WTC11 (cell line): ENCODE measurements at regions not wholly inside any gene's neighbourhood (a gene's known extent, or its start where the extent isn't known, plus 50 kb on each side); places are given as distances from the start of the nearest gene placed in this dataset.

Experiments used
- ATAC-seq: fragments of 200-7000 bp; cut with Tn5 transposase; 2 replicates; pipeline ENCODE4 v1.10.0; 2021; ENCODE audit warnings: mild to moderate bottlenecking, moderate library complexity
- CTCF ChIA-PET: fragments of 300-600 bp; sonication (Branson Sonifier 250); formaldehyde crosslinking; loops from one replicate; lab custom pipeline; 2021; ENCODE audit warnings: antibody characterized with exemption; lab: Charles Lee
- POLR2A ChIA-PET: fragments of 350-600 bp; sonication (Branson Sonifier 250); formaldehyde crosslinking; loops from one replicate; lab custom pipeline; 2021; ENCODE audit warnings: antibody characterized with exemption; lab: Charles Lee
- DNase-seq: peaks from one replicate; pipeline ENCODE4 v3.0.0; 2021; ENCODE audit warnings: low spot score
- H3K27ac Mint-ChIP-seq: 2 replicates; pipeline ENCODE4 v1.8.0; 2021; ENCODE audit warnings: mixed read lengths
- H3K27me3 Mint-ChIP-seq: 2 replicates; pipeline ENCODE4 v1.8.0; 2021; ENCODE audit warnings: low read depth, mild to moderate bottlenecking, moderate library complexity, mixed read lengths
- H3K36me3 Mint-ChIP-seq: 2 replicates; pipeline ENCODE4 v1.8.0; 2021; ENCODE audit warnings: mixed read lengths
- H3K4me1 Mint-ChIP-seq: 2 replicates; pipeline ENCODE4 v1.8.0; 2022; ENCODE audit warnings: mixed read lengths
- H3K4me3 Mint-ChIP-seq: 2 replicates; pipeline ENCODE4 v1.8.0; 2021; ENCODE audit warnings: mild to moderate bottlenecking, moderate library complexity, mixed read lengths
- H3K9me3 Mint-ChIP-seq: 2 replicates; pipeline ENCODE4 v1.8.0; 2021; ENCODE audit warnings: mixed read lengths
- CBFB ChIP-seq: sonication (generic); formaldehyde crosslinking; IDR thresholded peaks from 2 replicates; pipeline ENCODE4 v1.8.1; 2022; ENCODE audit warnings: mild to moderate bottlenecking, low read depth, missing genetic modification reagents
- CREB1 ChIP-seq: sonication (generic); formaldehyde crosslinking; IDR thresholded peaks from 2 replicates; pipeline ENCODE4 v1.8.0; 2023; ENCODE audit warnings: mild to moderate bottlenecking, missing genetic modification reagents
- E2F1 ChIP-seq: sonication (generic); formaldehyde crosslinking; IDR thresholded peaks from 2 replicates; pipeline ENCODE4 v1.8.0; 2022; ENCODE audit warnings: mild to moderate bottlenecking, missing genetic modification reagents
- ESRRA ChIP-seq: sonication (generic); formaldehyde crosslinking; IDR thresholded peaks from 2 replicates; pipeline ENCODE4 v1.8.1; 2022; ENCODE audit warnings: mild to moderate bottlenecking, missing genetic modification reagents, borderline replicate concordance
- FOXK1 ChIP-seq: sonication (generic); formaldehyde crosslinking; IDR thresholded peaks from 2 replicates; pipeline ENCODE4 v1.8.0; 2022; ENCODE audit warnings: mild to moderate bottlenecking, moderate library complexity, missing genetic modification reagents
- GRHL2 ChIP-seq: fragments of 250-450 bp; sonication (Bioruptor Pico); IDR thresholded peaks from 2 replicates; pipeline ENCODE4 v1.8.0; 2022; ENCODE audit warnings: mild to moderate bottlenecking, moderate library complexity; ENCODE audit not compliant: insufficient replicate concordance, severe bottlenecking
- HMGA2 ChIP-seq: fragments of 250-450 bp; sonication (Bioruptor Pico); IDR thresholded peaks from 2 replicates; pipeline ENCODE4 v1.4.0; 2021; ENCODE audit warnings: mild to moderate bottlenecking, moderate library complexity
- JUN ChIP-seq: sonication (generic); formaldehyde crosslinking; IDR thresholded peaks from 2 replicates; pipeline ENCODE4 v1.8.0; 2023; ENCODE audit warnings: mild to moderate bottlenecking, missing genetic modification reagents
- OVOL2 ChIP-seq: fragments of 250-450 bp; sonication (Bioruptor Pico); IDR thresholded peaks from 2 replicates; pipeline ENCODE4 v1.9.0; 2021; ENCODE audit warnings: mild to moderate bottlenecking, borderline replicate concordance
- PRRX2 ChIP-seq: fragments of 250-450 bp; sonication (Bioruptor Pico); IDR thresholded peaks from 2 replicates; pipeline ENCODE4 v1.8.0; 2021; ENCODE audit warnings: mild to moderate bottlenecking
- STAT6 ChIP-seq: sonication (generic); formaldehyde crosslinking; conservative IDR thresholded peaks from 2 replicates; pipeline ENCODE4 v1.8.1; 2023; ENCODE audit warnings: mild to moderate bottlenecking, low read depth, missing genetic modification reagents, moderate library complexity
- TCF7 ChIP-seq: sonication (generic); formaldehyde crosslinking; IDR thresholded peaks from 2 replicates; pipeline ENCODE4 v1.8.0; 2022; ENCODE audit warnings: mild to moderate bottlenecking, low read depth, missing genetic modification reagents, moderate library complexity
- TEAD1 ChIP-seq: sonication (generic); formaldehyde crosslinking; IDR thresholded peaks from 2 replicates; pipeline ENCODE4 v1.8.0; 2022; ENCODE audit warnings: mild to moderate bottlenecking, missing genetic modification reagents
- ZNF138 ChIP-seq: sonication (generic); formaldehyde crosslinking; conservative IDR thresholded peaks from 2 replicates; pipeline ENCODE4 v1.8.1; 2022; ENCODE audit warnings: mild to moderate bottlenecking, moderate library complexity, missing genetic modification reagents
- ZNF219 ChIP-seq: sonication (generic); formaldehyde crosslinking; IDR thresholded peaks from 2 replicates; pipeline ENCODE4 v1.8.0; 2023; ENCODE audit warnings: missing genetic modification reagents, mild to moderate bottlenecking, borderline replicate concordance
- ZNF317 ChIP-seq: sonication (generic); formaldehyde crosslinking; IDR thresholded peaks from 2 replicates; pipeline ENCODE4 v1.8.1; 2023; ENCODE audit warnings: low read depth, mild to moderate bottlenecking, moderate library complexity, missing genetic modification reagents, borderline replicate concordance
- ZNF425 ChIP-seq: fragments of 250-450 bp; sonication (Bioruptor Pico); conservative IDR thresholded peaks from 2 replicates; pipeline ENCODE4 v1.9.0; 2021; ENCODE audit warnings: mild to moderate bottlenecking
- TF ChIP-seq, protein P1 (sequence below): sonication (generic); formaldehyde crosslinking; IDR thresholded peaks from 2 replicates; pipeline ENCODE4 v1.8.0; 2023; ENCODE audit warnings: missing genetic modification reagents
- TF ChIP-seq, protein P2 (sequence below): sonication (generic); formaldehyde crosslinking; IDR thresholded peaks from 2 replicates; pipeline ENCODE4 v1.8.1; 2022; ENCODE audit warnings: low read depth, missing genetic modification reagents, borderline replicate concordance
- TF ChIP-seq, protein P3 (sequence below): sonication (generic); formaldehyde crosslinking; IDR thresholded peaks from 2 replicates; pipeline ENCODE4 v1.8.0; 2022; ENCODE audit warnings: missing genetic modification reagents
- TF ChIP-seq, protein P4 (sequence below): sonication (generic); formaldehyde crosslinking; IDR thresholded peaks from 2 replicates; pipeline ENCODE4 v1.8.0; 2022; ENCODE audit warnings: mild to moderate bottlenecking, missing genetic modification reagents

DNA sequence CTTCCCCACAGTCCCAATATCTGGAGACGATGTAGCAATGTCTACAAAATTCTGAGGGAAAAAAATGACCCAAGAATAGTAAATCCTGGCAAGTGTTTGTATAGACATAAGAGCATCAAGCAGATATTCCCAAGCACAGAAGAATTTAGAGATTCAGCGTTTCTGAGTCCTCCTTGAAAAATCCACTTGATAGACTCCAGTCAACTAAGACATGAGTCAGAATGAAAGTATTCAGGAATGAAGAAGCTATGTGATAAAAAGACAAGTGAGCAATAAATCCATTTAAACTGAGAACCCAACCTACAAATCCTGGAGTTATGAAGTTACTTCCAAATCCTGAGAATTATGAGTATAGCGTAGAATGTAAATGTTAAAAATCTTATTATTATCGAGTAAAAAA is 86.1 kb upstream of the NPY start:
- no peaks in the 10 kb centered on the region for H3K36me3 Mint-ChIP-seq
- TF ChIP-seq ZNF317 (CRISPR knock-in tag) (no peak), ZNF425 (CRISPR knock-in tag) (no peak), HMGA2 (CRISPR knock-in tag) (no peak), CBFB (no peak), E2F1 (CRISPR knock-in tag) (no peak), TEAD1 (CRISPR knock-in tag) (no peak), ESRRA (CRISPR knock-in tag) (no peak), ZNF219 (CRISPR knock-in tag) (no peak), JUN (no peak), PRRX2 (CRISPR knock-in tag) (no peak)
- TF ChIP-seq, protein P1, sequence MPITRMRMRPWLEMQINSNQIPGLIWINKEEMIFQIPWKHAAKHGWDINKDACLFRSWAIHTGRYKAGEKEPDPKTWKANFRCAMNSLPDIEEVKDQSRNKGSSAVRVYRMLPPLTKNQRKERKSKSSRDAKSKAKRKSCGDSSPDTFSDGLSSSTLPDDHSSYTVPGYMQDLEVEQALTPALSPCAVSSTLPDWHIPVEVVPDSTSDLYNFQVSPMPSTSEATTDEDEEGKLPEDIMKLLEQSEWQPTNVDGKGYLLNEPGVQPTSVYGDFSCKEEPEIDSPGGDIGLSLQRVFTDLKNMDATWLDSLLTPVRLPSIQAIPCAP, result no peak
- TF ChIP-seq, all 79 proteins: peak for 0
- ChIA-PET CTCF (no interaction called here), POLR2A (no interaction called here)
- DNase-seq (no peak), ATAC-seq (no peak)
- Mint-ChIP-seq H3K27me3 (no peaks in the 10 kb centered on the region), H3K4me3 (no peak overlapping the region), H3K9me3 (no peaks in the 10 kb centered on the region), H3K27ac (no peak overlapping the region), H3K4me1 (no peaks in the 10 kb centered on the region; the same call in 1 of the 2 replicates)

DNA sequence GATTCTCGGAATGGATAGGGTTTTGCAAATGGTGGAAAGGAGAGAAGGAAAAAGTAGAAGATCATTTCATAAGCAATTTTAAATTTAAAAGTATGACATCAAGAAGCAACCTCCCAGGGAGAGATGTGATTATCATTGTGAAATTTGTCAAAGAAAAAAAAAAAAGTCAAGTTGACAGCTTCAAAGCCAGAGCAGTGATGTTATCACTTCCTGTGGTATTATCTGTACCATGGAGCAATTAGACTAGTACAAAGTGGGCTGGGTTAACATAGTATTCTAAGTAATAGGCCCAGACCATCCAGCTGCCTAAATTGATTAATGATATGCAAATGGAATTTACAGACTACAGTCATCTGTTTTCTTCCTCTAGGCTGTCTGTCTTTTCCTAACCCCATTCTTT is 84.0 kb upstream of the NPY start:
- no peak overlapping the region for H3K27ac Mint-ChIP-seq
- H3K36me3 Mint-ChIP-seq, result no peaks in the 10 kb centered on the region
- H3K27me3 Mint-ChIP-seq, result no peaks in the 10 kb centered on the region
- no peak for DNase-seq
- ChIA-PET POLR2A (no interaction called here), CTCF (no interaction called here)
- H3K4me3 Mint-ChIP-seq, result no peak overlapping the region
- TF ChIP-seq, protein P2, sequence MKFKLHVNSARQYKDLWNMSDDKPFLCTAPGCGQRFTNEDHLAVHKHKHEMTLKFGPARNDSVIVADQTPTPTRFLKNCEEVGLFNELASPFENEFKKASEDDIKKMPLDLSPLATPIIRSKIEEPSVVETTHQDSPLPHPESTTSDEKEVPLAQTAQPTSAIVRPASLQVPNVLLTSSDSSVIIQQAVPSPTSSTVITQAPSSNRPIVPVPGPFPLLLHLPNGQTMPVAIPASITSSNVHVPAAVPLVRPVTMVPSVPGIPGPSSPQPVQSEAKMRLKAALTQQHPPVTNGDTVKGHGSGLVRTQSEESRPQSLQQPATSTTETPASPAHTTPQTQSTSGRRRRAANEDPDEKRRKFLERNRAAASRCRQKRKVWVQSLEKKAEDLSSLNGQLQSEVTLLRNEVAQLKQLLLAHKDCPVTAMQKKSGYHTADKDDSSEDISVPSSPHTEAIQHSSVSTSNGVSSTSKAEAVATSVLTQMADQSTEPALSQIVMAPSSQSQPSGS, result no peak
- TF ChIP-seq, protein P3, sequence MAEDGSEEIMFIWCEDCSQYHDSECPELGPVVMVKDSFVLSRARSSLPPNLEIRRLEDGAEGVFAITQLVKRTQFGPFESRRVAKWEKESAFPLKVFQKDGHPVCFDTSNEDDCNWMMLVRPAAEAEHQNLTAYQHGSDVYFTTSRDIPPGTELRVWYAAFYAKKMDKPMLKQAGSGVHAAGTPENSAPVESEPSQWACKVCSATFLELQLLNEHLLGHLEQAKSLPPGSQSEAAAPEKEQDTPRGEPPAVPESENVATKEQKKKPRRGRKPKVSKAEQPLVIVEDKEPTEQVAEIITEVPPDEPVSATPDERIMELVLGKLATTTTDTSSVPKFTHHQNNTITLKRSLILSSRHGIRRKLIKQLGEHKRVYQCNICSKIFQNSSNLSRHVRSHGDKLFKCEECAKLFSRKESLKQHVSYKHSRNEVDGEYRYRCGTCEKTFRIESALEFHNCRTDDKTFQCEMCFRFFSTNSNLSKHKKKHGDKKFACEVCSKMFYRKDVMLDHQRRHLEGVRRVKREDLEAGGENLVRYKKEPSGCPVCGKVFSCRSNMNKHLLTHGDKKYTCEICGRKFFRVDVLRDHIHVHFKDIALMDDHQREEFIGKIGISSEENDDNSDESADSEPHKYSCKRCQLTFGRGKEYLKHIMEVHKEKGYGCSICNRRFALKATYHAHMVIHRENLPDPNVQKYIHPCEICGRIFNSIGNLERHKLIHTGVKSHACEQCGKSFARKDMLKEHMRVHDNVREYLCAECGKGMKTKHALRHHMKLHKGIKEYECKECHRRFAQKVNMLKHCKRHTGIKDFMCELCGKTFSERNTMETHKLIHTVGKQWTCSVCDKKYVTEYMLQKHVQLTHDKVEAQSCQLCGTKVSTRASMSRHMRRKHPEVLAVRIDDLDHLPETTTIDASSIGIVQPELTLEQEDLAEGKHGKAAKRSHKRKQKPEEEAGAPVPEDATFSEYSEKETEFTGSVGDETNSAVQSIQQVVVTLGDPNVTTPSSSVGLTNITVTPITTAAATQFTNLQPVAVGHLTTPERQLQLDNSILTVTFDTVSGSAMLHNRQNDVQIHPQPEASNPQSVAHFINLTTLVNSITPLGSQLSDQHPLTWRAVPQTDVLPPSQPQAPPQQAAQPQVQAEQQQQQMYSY (CRISPR knock-in tag), result no peak
- no peak for TF ChIP-seq ZNF138 (CRISPR knock-in tag)
- no peak for TF ChIP-seq OVOL2 (CRISPR knock-in tag)
- no peak for TF ChIP-seq TCF7 (CRISPR knock-in tag)
- no peak for TF ChIP-seq GRHL2 (CRISPR knock-in tag)
- no peak for TF ChIP-seq CREB1 (CRISPR knock-in tag)
- TF ChIP-seq STAT6 (CRISPR knock-in tag), result no peak
- TF ChIP-seq, protein P4, sequence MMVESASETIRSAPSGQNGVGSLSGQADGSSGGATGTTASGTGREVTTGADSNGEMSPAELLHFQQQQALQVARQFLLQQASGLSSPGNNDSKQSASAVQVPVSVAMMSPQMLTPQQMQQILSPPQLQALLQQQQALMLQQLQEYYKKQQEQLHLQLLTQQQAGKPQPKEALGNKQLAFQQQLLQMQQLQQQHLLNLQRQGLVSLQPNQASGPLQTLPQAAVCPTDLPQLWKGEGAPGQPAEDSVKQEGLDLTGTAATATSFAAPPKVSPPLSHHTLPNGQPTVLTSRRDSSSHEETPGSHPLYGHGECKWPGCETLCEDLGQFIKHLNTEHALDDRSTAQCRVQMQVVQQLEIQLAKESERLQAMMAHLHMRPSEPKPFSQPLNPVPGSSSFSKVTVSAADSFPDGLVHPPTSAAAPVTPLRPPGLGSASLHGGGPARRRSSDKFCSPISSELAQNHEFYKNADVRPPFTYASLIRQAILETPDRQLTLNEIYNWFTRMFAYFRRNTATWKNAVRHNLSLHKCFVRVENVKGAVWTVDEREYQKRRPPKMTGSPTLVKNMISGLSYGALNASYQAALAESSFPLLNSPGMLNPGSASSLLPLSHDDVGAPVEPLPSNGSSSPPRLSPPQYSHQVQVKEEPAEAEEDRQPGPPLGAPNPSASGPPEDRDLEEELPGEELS (CRISPR knock-in tag), result no peak
- TF ChIP-seq TEAD1 (CRISPR knock-in tag), result no peak
- no peak for TF ChIP-seq FOXK1 (CRISPR knock-in tag)
- ATAC-seq, result no peak
- no peaks in the 10 kb centered on the region for H3K9me3 Mint-ChIP-seq
- no peaks in the 10 kb centered on the region for H3K4me1 Mint-ChIP-seq
